ENCODE measurements at regions not wholly inside any gene's neighbourhood (a gene's known extent, or its start where the extent isn't known, plus 50 kb on each side); places are given as distances from the start of the nearest gene placed in this dataset.

- H3K27me3 Mint-ChIP-seq (ENCODE audit: low read depth) = no peaks in the 10 kb centered on the region
- H3K4me1 Mint-ChIP-seq (ENCODE audit: low read depth) = no peaks in the 10 kb centered on the region
These were observed 503.4 kb upstream of the PSMD7 start for GRCh38 chr16:73793260-73793659.

DNA sequence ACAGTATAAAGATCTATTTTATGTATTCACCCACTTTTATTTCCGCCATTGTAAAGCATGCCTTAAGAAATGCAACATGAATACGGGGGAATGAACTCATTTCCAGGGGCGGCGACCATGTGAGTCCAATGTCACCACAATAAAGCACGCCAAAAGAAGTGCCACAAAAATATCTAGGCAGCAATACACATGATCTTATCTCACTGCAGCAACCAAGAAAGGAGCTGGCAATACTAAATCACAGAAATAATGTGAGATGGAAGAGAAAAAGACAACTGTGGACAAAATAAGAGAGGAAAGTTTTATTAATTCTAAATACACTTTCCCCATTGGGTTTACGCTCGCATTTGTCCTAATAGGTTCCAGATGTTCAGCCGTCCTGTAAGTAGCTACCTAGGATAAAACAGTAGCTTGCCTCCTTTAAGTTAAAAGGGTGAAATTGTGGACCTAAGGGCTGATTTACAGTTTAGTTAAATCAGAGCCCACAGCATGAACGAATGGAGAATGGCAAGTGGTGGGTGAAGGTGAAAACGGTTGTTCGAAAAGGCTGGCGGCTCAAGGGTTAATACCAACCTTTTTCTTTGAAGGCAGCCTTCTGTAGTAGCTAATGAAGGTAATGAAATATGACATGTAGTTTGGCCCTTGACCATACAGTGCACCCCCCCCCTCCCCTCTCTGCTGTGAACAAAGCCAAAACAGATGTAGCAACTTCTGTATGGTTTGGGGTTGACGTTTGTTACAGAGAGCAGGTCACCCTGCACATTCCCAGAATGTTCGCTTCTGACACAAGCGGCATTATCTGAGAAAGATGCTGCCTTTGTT, 504.2 kb upstream of the PSMD7 start:
- H3K27me3 Mint-ChIP-seq (ENCODE audit: low read depth) = no peaks in the 10 kb centered on the region
- no peaks in the 10 kb centered on the region for H3K4me1 Mint-ChIP-seq (ENCODE audit: low read depth)
- H3K36me3 Mint-ChIP-seq (ENCODE audit: low read depth) = no peaks in the 10 kb centered on the region
- DNase-seq (ENCODE audit: low spot score) = no peak
- H3K9me3 Mint-ChIP-seq = no peaks in the 10 kb centered on the region
- H3K4me3 Mint-ChIP-seq = no peak overlapping the region
- no peak overlapping the region for H3K27ac Mint-ChIP-seq

More at GRCh38 chr16:73793260-73793659, 503.4 kb upstream of the PSMD7 start:
- Mint-ChIP-seq H3K4me3 (no peak overlapping the region), H3K27ac (no peak overlapping the region), H3K9me3 (peaks cover 3% of the 10 kb centered on the region), H3K36me3 (ENCODE audit: low read depth) (no peaks in the 10 kb centered on the region)
- DNase-seq (ENCODE audit: low spot score) = no peak

GRCh38 chr16:73781297-73781696, 515.3 kb upstream of the PSMD7 start:
- H3K27me3 Mint-ChIP-seq (ENCODE audit: low read depth) = no peaks in the 10 kb centered on the region
- H3K4me3 Mint-ChIP-seq = no peak overlapping the region
- no peak for DNase-seq (ENCODE audit: low spot score)
- no peak overlapping the region for H3K27ac Mint-ChIP-seq
- H3K36me3 Mint-ChIP-seq (ENCODE audit: low read depth) = no peaks in the 10 kb centered on the region
- no peaks in the 10 kb centered on the region for H3K4me1 Mint-ChIP-seq (ENCODE audit: low read depth)
- H3K9me3 Mint-ChIP-seq = peaks cover 17% of the 10 kb centered on the region

DNA sequence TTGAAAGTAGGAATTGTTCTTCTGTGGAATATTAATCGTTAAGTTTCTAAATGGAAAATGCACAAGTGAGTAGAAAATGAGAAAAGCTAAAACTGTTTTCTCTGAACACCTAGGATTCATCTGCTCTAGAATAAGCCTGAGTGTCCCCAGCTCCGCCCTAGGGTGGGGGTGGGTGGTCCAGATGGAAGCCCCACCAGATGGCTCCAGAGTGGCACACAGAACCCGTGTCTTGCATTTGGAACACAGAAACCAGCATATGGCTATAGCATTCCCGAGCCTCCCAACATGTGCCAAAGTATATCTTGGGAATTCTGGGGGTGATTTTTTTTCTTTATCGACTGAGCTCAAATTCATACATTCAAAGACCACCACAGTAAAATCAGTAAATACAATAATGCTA, 517.7 kb upstream of the PSMD7 start:
- no peak for DNase-seq (ENCODE audit: low spot score)
- H3K4me1 Mint-ChIP-seq (ENCODE audit: low read depth) = no peaks in the 10 kb centered on the region
- H3K9me3 Mint-ChIP-seq = peaks cover under 1% of the 10 kb centered on the region
- H3K27ac Mint-ChIP-seq = no peak overlapping the region
- H3K27me3 Mint-ChIP-seq (ENCODE audit: low read depth) = no peaks in the 10 kb centered on the region
- no peak overlapping the region for H3K4me3 Mint-ChIP-seq
- H3K36me3 Mint-ChIP-seq (ENCODE audit: low read depth) = no peaks in the 10 kb centered on the region

DNA sequence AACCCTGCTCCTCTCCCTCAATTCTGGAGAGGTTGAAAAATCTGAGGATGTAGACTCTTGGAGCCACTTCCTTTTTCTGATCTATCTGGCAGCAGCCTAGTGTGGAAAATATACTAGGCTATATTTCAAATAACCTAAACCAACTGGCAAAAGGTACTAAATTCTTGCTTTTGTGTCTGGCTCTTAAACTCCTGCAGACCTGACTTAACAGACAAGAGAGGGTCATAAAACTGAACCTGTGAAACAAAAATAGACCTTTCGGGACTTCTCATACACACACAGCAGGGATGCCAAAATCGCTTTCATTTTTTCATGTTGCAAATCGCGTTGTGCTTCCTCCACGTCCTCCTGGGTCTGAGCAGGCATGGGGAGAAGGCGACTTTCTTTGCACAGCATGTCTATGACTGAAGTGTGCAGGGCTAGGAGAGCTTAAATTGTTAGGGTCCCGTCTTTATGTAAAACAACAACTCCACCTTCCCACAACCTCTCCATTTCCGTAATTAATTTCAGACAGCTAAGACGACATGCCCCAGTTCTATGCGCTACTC, 520.7 kb upstream of the PSMD7 start:
- no peak overlapping the region for H3K4me3 Mint-ChIP-seq
- H3K9me3 Mint-ChIP-seq = no peaks in the 10 kb centered on the region
- H3K27me3 Mint-ChIP-seq (ENCODE audit: low read depth) = no peaks in the 10 kb centered on the region
- H3K36me3 Mint-ChIP-seq (ENCODE audit: low read depth) = no peaks in the 10 kb centered on the region
- H3K27ac Mint-ChIP-seq = no peak overlapping the region
- DNase-seq (ENCODE audit: low spot score) = no peak
- no peaks in the 10 kb centered on the region for H3K4me1 Mint-ChIP-seq (ENCODE audit: low read depth)

DNA sequence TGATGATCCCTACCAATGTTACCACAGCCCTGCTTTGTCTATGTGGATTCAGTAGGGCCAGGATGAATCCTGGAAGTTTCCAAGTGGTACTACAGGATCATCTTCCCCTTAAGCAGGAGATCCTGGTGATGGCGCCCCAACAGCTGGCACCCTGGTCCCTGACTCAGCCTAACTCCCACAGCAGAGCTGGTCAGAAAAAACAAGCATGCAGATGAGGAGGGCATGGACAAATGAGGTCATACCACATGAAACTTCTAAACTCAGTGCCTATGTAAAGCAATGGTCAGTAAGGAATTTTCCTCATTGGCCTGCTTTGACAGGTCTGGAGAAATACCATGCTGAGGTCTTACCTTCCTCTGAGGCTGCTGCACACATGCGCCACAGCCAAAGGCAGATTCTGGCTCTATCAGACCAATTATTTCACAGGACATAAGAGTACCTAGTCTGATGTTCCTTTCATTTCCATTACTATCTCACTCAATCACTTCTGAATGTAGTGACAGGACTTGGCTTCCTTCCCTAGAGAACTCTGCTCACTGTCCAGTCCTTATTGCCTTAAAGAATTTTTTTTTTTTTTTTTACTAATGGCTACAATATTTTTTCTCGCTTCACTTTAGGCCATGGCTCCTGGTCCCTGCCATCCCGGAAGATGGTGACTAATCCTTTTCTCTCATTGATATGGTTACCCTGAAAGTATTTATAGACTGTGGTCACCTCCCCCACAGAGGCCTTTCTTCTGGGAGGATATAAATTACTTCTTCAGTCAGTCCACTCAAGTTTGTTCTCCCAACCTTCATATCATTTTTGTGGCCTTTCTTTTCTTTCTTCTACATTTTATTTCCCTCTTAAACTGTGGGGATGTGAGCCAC, 525.2 kb upstream of the PSMD7 start:
- no peaks in the 10 kb centered on the region for H3K4me1 Mint-ChIP-seq (ENCODE audit: low read depth)
- DNase-seq (ENCODE audit: low spot score) = no peak
- no peaks in the 10 kb centered on the region for H3K27me3 Mint-ChIP-seq (ENCODE audit: low read depth)
- no peak overlapping the region for H3K27ac Mint-ChIP-seq
- no peak overlapping the region for H3K4me3 Mint-ChIP-seq
- no peaks in the 10 kb centered on the region for H3K9me3 Mint-ChIP-seq
- H3K36me3 Mint-ChIP-seq (ENCODE audit: low read depth) = no peaks in the 10 kb centered on the region

GRCh38 chr16:73768786-73769203, 527.8 kb upstream of the PSMD7 start:
- H3K27ac Mint-ChIP-seq = no peak overlapping the region
- H3K4me1 Mint-ChIP-seq (ENCODE audit: low read depth) = no peaks in the 10 kb centered on the region

DNA sequence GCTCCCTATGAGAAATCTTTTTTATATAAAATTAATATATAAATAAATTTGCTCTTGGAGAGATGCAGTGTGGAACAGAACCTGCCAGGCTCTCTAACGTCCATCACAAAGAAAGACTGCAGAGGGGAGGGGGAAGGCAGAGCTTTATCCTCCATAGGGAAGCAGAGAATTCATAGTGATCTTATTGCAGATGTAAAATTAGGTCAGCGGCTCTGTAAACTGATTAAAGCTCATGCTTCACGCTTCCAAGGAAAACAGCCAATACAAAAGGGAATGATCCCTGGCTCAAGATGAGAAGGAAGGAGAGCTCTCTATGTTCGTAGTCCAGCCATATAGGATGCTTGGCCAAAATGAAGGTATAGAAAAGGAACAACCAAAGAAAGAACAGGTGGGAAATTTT, 532.3 kb upstream of the PSMD7 start:
- no peak for DNase-seq (ENCODE audit: low spot score)
- no peaks in the 10 kb centered on the region for H3K36me3 Mint-ChIP-seq (ENCODE audit: low read depth)
- H3K4me3 Mint-ChIP-seq = no peak overlapping the region
- peaks cover 10% of the 10 kb centered on the region for H3K9me3 Mint-ChIP-seq
- H3K4me1 Mint-ChIP-seq (ENCODE audit: low read depth) = no peaks in the 10 kb centered on the region
- H3K27me3 Mint-ChIP-seq (ENCODE audit: low read depth) = no peaks in the 10 kb centered on the region
- H3K27ac Mint-ChIP-seq = no peak overlapping the region

More at GRCh38 chr16:73768786-73769203, 527.8 kb upstream of the PSMD7 start:
- Mint-ChIP-seq H3K9me3 (no peaks in the 10 kb centered on the region), H3K36me3 (ENCODE audit: low read depth) (no peaks in the 10 kb centered on the region), H3K4me3 (no peak overlapping the region), H3K27me3 (ENCODE audit: low read depth) (no peaks in the 10 kb centered on the region)
- no peak for DNase-seq (ENCODE audit: low spot score)

DNA sequence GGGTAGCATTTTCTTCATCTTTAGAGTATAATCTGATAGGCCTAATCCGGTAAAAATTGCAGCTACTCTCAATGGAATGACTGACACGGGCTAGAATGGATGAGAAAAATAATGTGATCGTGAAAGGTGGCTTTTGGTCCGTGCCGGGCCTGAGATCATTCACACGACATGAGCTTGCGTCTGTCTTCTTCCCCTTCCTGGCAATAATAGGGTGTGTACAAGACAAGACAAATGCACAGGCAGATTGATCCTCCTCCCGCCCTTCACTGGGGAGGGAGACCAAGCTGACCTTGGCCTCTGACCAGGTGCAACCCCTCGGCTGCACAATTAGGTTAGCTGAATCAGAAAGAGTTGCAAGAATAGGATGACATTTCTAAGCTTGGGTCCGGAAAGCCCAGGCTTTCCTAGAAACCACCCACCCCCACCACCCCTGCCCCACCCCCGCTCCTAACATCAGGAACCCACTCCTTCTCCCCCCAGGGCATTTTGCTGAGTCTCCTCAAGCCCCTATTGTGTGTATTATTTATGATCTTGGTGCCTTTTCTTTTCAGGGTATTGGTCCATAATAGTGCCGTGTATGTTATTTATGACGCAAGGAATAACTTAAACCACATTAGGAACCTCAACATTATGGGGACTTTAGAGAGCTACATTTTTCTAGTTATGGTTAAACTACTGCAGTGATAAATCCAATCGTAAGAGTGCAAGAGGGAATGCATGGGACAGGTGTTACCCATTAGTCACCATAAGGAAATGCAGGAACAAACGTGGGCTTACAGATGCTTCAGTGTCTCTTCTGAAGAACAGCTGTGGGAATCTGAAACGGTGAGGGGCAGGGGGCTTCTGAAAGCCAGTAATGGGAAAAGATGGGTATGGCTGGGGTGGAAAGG, 540.1 kb upstream of the PSMD7 start:
- Mint-ChIP-seq H3K9me3 (peaks cover 19% of the 10 kb centered on the region), H3K27ac (no peak overlapping the region), H3K4me1 (ENCODE audit: low read depth) (no peaks in the 10 kb centered on the region), H3K36me3 (ENCODE audit: low read depth) (no peaks in the 10 kb centered on the region), H3K27me3 (ENCODE audit: low read depth) (no peaks in the 10 kb centered on the region), H3K4me3 (no peak overlapping the region)
- no peak for DNase-seq (ENCODE audit: low spot score)

GRCh38 chr16:73753931-73754330, 542.7 kb upstream of the PSMD7 start:
- H3K4me3 Mint-ChIP-seq = no peak overlapping the region
- H3K4me1 Mint-ChIP-seq (ENCODE audit: low read depth) = no peaks in the 10 kb centered on the region
- DNase-seq (ENCODE audit: low spot score) = no peak
- H3K27me3 Mint-ChIP-seq (ENCODE audit: low read depth) = no peaks in the 10 kb centered on the region
- no peaks in the 10 kb centered on the region for H3K36me3 Mint-ChIP-seq (ENCODE audit: low read depth)
- H3K9me3 Mint-ChIP-seq = peaks cover 17% of the 10 kb centered on the region
- no peak overlapping the region for H3K27ac Mint-ChIP-seq

GRCh38 chr16:73750639-73751038, 546.0 kb upstream of the PSMD7 start:
- H3K27ac Mint-ChIP-seq = no peak overlapping the region

DNA sequence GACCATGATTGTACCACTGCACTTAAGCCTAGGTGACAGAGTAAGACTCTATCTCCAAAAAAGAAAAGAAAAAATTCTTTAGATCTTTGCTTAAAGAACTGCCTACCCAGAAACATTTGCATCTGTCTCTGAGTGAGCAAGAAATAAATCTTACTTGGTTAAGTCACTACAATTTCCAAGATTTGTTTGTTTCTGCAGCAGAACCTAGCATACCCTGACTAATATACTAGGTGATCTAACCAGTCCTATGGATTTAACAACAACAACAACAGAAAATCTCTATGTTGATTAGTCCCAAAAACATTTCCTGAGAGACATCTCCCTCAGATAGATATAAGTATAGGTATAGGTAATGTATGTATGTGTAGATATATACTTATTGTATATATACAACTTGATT, 549.3 kb upstream of the PSMD7 start:
- H3K9me3 Mint-ChIP-seq = peaks cover 22% of the 10 kb centered on the region
- H3K27me3 Mint-ChIP-seq (ENCODE audit: low read depth) = no peaks in the 10 kb centered on the region
- DNase-seq (ENCODE audit: low spot score) = no peak
- H3K36me3 Mint-ChIP-seq (ENCODE audit: low read depth) = no peaks in the 10 kb centered on the region
- no peak overlapping the region for H3K4me3 Mint-ChIP-seq
- no peak overlapping the region for H3K27ac Mint-ChIP-seq
- no peaks in the 10 kb centered on the region for H3K4me1 Mint-ChIP-seq (ENCODE audit: low read depth)

More at GRCh38 chr16:73750639-73751038, 546.0 kb upstream of the PSMD7 start:
- DNase-seq (ENCODE audit: low spot score) = no peak
- H3K4me3 Mint-ChIP-seq = no peak overlapping the region
- peaks cover 22% of the 10 kb centered on the region for H3K9me3 Mint-ChIP-seq
- no peaks in the 10 kb centered on the region for H3K36me3 Mint-ChIP-seq (ENCODE audit: low read depth)
- H3K27me3 Mint-ChIP-seq (ENCODE audit: low read depth) = no peaks in the 10 kb centered on the region
- no peaks in the 10 kb centered on the region for H3K4me1 Mint-ChIP-seq (ENCODE audit: low read depth)

DNA sequence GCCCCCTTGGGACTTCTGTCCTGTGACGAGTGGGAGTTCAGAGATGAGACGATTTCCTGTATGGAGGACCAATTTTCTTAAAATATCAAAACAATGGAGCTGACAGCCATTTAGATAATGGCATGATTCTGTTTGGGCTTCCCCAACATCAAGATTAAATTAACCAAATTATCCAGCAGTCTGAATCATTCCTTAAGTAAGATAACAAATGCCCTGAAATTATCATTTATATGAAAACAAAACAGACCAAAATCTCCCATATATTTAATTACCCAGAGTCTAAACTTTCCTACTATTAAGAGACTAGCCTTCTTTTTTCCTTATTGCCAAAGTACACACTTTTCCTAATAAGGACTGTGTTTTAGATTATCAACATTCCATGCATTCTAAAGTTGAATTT, 550.1 kb upstream of the PSMD7 start:
- H3K9me3 Mint-ChIP-seq = peaks cover 22% of the 10 kb centered on the region
- no peak overlapping the region for H3K4me3 Mint-ChIP-seq
- H3K27me3 Mint-ChIP-seq (ENCODE audit: low read depth) = no peaks in the 10 kb centered on the region
- H3K27ac Mint-ChIP-seq = no peak overlapping the region
- H3K36me3 Mint-ChIP-seq (ENCODE audit: low read depth) = no peaks in the 10 kb centered on the region
- no peaks in the 10 kb centered on the region for H3K4me1 Mint-ChIP-seq (ENCODE audit: low read depth)
- no peak for DNase-seq (ENCODE audit: low spot score)
